HG03469 (cell line): ENCODE measurements at regions not wholly inside any gene's neighbourhood (a gene's known extent, or its start where the extent isn't known, plus 50 kb on each side); places are given as distances from the start of the nearest gene placed in this dataset.
"Not testable (repeated sequence)": the region's sequence is repeated elsewhere in the genome, so short reads cannot be mapped to it uniquely, and the experiment has no call there.

Experiments used
- ATAC-seq: cut with Tn5 transposase; IDR thresholded peaks from one replicate; pipeline ENCODE4 v1.9.1; 2021; ENCODE audit warnings: mild to moderate bottlenecking, moderate library complexity, moderate number of reproducible peaks; ENCODE audit not compliant: unreplicated experiment

- ATAC-seq: no peak
These were observed 73.8 kb downstream of the SLC25A46 start for GRCh38 chr5:110812639-110813038.

DNA sequence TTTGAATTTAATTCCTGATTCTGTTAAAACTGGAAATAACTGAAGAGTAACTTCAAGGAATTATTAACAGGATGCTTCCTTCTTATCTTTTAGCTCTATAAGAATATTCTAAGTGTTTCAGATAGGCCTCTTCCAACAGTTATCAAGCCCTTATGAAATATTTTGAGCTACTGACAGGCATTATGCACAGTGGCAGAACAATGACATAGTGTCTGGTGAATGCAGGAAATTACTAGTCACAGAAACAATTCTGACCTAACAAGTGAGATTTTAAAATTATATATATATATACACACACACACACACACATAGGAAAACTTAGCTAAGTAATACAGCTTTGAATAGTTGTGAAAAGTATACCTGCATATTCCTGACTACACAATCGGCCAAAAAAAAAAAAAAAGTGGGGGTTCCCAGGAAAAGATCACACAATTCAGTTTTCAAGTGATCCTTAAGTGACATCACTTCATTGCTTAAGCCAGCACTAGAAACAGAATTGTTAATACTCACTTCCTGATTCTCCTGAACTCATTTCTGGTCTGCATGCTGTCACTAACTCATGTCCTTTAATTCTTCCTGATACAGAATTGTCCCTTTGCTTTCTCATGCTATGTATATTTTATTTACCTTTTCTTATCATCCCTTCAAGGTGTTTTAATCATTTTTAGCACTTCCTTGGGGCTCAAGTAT is 77.3 kb downstream of the SLC25A46 start:
- ATAC-seq: no peak

DNA sequence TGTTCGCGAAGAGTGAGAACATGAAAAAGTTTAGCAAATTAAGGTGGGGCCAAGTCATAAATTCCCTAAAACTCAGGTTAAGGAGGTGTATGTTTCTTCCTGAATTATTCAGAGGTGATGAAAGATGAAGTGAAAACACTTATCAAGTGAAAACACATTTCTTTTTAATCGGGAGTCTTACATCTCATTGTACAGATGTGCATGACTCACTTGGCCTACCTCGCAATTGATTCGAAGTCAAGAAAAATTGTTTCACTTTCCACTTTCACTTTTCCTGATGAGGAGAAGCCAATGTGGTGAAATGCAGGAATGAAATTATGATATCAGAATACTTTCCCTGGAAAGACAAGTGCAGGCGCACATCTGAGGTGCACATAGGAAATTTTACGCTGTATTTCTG is 78.7 kb downstream of the SLC25A46 start:
- ATAC-seq: no peak

GRCh38 chr5:110823571-110823970 is 84.8 kb downstream of the SLC25A46 start:
- no peak for ATAC-seq

DNA sequence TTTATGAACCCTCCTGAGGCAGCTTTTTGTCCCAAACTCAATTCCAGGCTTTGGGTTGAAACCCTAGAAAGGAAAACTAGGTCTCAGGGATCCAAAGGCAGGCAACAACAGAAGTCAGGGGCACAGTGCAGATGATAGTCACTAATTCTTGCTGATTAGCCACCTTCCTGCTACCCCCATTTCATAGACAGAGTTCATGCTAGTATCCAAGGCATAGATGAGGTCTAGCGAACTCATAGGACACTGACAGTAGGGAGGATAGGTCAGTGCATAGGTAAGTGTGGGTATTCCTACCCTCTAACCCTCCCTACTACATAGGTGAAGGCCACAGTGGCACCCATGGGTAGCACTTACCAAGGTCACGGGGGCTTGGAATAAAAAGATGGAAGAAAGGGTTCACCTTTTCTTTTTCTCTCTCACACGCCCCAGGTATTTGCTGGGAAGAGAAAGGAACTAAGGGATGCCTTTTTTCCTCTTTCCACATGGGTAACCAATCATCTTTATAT is 86.2 kb downstream of the SLC25A46 start:
- ATAC-seq: no peak

DNA sequence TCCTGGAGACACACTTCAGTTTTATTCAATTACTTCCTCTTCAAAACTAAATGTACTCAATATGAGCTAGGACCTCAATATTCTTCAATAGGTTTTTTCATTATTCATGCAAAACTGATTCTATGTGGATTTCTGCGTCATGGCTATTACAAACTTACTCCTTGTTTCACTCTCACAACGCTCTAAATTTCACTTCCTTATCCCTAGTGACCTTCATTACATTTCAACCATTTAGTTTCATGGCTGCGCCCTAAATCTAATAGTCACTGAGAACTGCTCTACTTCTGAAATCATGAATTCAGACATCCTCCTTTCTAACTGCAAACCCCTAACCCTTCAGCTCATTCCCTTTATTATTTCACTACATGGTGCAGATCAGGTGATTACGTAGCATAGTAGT is 93.9 kb downstream of the SLC25A46 start:
- ATAC-seq: no peak

DNA sequence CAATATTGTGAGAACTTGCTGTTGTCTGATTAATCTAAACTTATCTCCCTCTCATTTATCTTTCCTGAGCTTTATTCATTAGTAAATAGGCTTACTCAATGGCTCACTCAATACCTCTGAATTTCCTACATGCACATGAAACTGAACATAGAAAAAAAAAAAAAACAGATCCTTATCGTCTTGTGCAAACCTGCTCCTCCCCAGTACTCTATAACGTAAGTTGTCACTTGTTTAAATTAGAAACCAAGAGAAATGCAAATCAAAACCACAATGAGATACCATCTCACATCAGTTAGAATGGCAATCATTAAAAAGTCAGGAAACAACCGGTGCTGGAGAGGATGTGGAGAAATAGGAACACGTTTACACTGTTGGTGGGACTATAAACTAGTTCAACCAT is 96.1 kb downstream of the SLC25A46 start:
- not testable (repeated sequence) for ATAC-seq

DNA sequence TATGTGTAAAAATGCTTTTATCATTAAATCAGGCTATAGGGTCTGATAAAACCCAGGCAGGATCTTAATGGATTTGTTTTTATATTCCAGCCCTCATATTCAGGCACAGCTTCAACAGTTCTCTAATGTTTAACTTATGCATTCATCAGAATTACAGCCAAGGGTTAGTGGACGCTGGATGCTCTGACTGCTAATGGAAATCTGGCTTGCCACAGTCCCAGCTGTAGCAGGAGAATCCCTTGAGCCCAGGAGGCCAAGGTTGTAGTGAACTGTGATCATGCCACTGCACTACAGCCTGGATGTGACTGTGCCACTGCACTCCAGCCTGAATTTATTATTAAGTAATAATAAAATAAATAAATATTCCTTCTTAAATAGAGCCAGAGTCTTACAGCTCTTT is 98.0 kb downstream of the SLC25A46 start:
- no peak for ATAC-seq

GRCh38 chr5:110838357-110838756 is 99.5 kb downstream of the SLC25A46 start:
- not testable (repeated sequence) for ATAC-seq

GRCh38 chr5:110838961-110839360 is 100.2 kb downstream of the SLC25A46 start:
- no peak for ATAC-seq

DNA sequence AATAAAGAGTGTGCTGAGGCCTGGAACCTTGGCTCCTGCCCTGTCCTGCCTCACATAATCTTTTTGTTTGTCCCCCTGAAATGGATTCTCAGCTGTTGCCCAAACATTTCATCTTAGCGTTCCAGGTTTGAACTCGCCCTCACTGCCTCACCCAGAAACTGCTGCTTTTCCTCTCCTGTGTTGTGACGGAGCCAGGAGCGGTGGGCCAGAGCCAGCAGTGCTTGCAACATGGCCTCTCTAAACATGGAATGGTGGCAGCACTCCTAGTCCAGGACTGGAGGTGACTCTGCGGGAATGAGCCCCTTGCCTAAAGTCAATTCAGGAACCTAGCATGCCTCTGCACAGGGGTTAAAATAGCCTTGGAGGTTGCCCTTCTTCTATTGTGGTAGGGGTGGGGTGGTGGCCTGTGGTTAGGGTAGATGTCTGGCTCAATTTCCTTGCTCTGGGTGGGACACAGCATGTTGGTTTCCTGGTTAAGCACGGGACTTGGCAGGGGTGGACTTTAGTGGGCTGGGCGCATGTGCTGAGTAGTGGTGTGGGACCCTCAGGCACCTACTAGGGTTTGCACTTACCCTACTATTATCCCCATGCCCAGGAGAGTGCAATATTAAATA is 101.6 kb downstream of the SLC25A46 start:
- ATAC-seq: no peak

DNA sequence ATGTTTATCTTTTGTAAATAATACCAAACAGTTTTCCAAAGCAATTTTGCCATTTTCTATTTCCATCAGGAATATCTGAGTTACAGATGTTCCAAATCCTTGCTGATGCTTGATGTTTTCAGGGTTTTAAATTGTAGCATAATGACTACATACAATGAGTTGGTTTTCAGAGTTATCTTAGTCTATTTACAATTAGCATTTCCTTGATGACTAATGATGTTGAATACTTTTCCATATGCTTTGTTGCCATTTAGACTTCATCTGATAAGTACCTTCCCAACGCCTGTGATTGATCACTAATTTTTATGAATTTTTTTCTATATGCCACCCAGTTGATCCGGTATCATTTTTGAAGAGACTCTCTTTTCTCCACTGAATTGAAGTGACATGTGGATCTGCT is 102.3 kb downstream of the SLC25A46 start:
- no peak for ATAC-seq

GRCh38 chr5:110842948-110843347 is 104.1 kb downstream of the SLC25A46 start:
- ATAC-seq: no peak

DNA sequence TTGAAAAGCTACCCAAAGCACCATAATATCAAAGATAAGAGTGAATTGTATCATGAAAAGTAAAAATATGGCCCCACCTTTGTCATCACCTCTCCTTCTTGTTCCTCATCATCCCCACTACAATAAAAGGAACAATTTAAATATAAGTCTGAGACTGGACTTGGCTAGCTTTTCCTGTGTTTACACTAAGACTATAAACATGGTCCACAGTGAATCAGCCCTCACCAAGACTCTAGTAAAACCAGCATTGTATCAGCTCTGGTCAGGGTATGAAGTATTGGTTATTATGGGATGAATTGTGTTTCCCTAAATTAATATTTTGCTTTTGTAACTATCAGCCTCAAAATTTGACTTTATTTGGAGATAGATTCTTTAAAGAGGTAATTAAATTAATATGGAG is 105.4 kb downstream of the SLC25A46 start:
- ATAC-seq: no peak

GRCh38 chr5:110846398-110847001 is 107.7 kb downstream of the SLC25A46 start:
- ATAC-seq: no peak

DNA sequence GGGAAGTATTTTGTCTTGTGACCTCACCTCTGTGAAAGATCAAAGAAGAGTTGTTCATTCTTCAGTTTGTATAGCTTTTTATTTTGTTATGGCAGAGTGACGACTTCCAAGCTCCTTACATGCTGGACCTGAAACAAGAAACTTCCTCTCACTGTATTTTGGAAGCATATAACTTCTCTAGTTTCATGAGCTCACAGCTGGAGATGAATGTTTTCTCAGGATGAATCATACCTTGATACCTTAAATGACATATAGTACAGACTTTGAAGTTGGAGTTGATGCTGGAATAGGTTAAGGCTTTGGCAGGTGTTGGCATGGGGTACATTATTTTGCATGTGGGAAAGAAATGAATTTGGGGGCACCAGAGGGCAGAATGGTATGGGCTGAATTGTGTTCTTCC is 112.5 kb downstream of the SLC25A46 start:
- ATAC-seq: no peak

GRCh38 chr5:110852053-110852452 is 113.2 kb downstream of the SLC25A46 start:
- peak; percentile 96 for ATAC-seq

DNA sequence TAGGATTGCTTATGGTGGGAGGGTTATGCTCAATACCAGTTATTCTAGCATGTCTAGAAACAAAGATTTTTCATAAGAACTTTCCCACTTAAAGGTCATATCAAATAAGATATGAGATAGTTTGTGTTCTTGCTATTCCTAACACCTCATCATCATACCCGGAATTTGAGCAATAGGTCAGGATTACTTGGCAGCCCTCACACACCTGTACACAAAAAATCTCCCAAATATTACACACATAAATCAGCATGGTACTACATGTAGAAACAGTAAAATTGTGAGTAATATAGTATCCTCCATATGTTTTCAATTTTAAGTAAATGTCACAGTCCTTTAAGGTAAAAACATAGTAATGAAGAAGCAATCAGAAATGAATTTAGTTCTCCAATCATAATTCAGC is 113.7 kb downstream of the SLC25A46 start:
- ATAC-seq: no peak

- no peak for ATAC-seq
These were observed 114.5 kb downstream of the SLC25A46 start for GRCh38 chr5:110853267-110853666.

- ATAC-seq: no peak
These were observed 115.4 kb downstream of the SLC25A46 start for GRCh38 chr5:110854200-110854599.

- no peak for ATAC-seq
These were observed 117.2 kb downstream of the SLC25A46 start for GRCh38 chr5:110855961-110856360.

GRCh38 chr5:110865400-110866094 is 126.7 kb downstream of the SLC25A46 start:
- no peak for ATAC-seq
